ENCODE measurements at regions not wholly inside any gene's neighbourhood (a gene's known extent, or its start where the extent isn't known, plus 50 kb on each side); places are given as distances from the start of the nearest gene placed in this dataset.

DNA sequence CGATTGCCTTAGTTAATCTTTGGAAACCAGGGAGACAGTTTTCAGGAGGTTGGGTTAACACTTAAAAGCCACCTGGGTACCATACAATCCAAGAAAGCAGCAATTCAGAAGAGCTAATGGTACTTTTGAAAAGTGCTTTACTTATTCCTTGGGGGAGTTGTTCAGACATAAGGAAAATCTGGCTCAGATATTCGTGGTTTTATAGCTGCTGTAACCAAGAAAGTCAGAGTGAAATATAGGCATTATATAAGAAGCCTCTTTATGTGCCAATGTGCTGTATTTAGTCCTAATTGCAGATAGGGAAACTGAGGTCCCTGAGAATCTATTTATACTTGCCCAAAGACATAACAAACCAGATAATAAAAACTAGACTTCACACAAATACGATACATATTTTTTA, 387.5 kb downstream of the COG6 start:
- Histone ChIP-seq H3K9me3 (no peaks in the 10 kb centered on the region), H3K4me3 (no peak overlapping the region), H3K27ac (no peak overlapping the region), H3K36me3 (no peaks in the 10 kb centered on the region), H3K4me1 (no peaks in the 10 kb centered on the region), H3K27me3 (peaks cover 0 to 4% of the 10 kb centered on the region in 2 donors)
- 65% methylated on average over 3 of the region's 3 CpGs for WGBS (ENCODE audit: insufficient coverage, low coverage, low lambda C conversion rate, missing lambda C conversion rate)
- no peak for DNase-seq
- no peak for ATAC-seq
- no peak for TF ChIP-seq CTCF (IDR thresholded peaks at IDR 0.05)
- no peak for TF ChIP-seq POLR2A (IDR thresholded peaks at IDR 0.05)
- intact Hi-C loops (cut with DNase I): no loop called here

- no peak for ATAC-seq
- no peaks in the 10 kb centered on the region for H3K4me1 ChIP-seq
- no peak overlapping the region for H3K4me3 ChIP-seq
- no peaks in the 10 kb centered on the region for H3K9me3 ChIP-seq
- 71% methylated on average over 3 of the region's 3 CpGs for WGBS (ENCODE audit: insufficient coverage, low coverage, low lambda C conversion rate, missing lambda C conversion rate)
- no peak for DNase-seq
- H3K27me3 ChIP-seq: peaks cover 0 to 4% of the 10 kb centered on the region in 2 donors
- intact Hi-C loops (cut with DNase I): no loop called here
- no peak for TF ChIP-seq POLR2A (IDR thresholded peaks at IDR 0.05)
- no peak for TF ChIP-seq CTCF (IDR thresholded peaks at IDR 0.05)
- no peak overlapping the region for H3K27ac ChIP-seq
- no peaks in the 10 kb centered on the region for H3K36me3 ChIP-seq
Measured at GRCh38 chr13:40043764-40044163, 388.3 kb downstream of the COG6 start.

DNA sequence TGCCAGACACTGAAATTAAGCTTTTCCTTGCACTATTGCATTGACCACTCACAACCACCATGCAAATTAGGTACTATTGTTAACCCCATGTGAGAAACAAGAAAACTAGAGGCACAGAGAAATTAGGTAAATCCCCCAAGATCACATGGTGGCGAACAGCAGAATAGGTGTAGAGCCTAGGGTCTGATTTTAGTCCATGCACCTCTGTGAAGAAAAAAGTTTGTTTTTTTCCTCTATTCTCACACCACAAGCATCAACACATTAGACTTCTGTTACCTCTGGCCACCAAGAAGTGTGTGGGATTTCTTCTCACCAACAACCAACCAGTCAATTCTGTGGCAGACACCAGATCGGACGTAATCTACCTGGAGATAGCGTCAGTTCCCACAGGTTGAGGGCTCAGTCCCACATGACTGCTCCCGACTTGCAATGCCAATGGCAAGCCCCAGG, 391.9 kb downstream of the COG6 start:
- no peaks in the 10 kb centered on the region for H3K4me1 ChIP-seq
- TF ChIP-seq CTCF (IDR thresholded peaks at IDR 0.05): no peak
- no peak for TF ChIP-seq POLR2A (IDR thresholded peaks at IDR 0.05)
- intact Hi-C loops (cut with DNase I): no loop called here
- ATAC-seq (no peak), DNase-seq (no peak)
- no peak overlapping the region for H3K4me3 ChIP-seq
- no peaks in the 10 kb centered on the region for H3K36me3 ChIP-seq
- H3K9me3 ChIP-seq: no peaks in the 10 kb centered on the region
- no peak overlapping the region for H3K27ac ChIP-seq
- H3K27me3 ChIP-seq: peaks cover 0 to 4% of the 10 kb centered on the region in 2 donors
- WGBS (ENCODE audit: insufficient coverage, low coverage, low lambda C conversion rate, missing lambda C conversion rate): 91% methylated on average over 4 of the region's 5 CpGs

- 65% methylated on average over 4 of the region's 5 CpGs for WGBS (ENCODE audit: insufficient coverage, low coverage, low lambda C conversion rate, missing lambda C conversion rate)
- Histone ChIP-seq H3K4me1 (no peaks in the 10 kb centered on the region), H3K27ac (no peak overlapping the region), H3K36me3 (no peaks in the 10 kb centered on the region), H3K27me3 (peaks cover 0 to 4% of the 10 kb centered on the region in 2 donors), H3K4me3 (no peak overlapping the region), H3K9me3 (no peaks in the 10 kb centered on the region)
- DNase-seq: no peak
- intact Hi-C loops (cut with DNase I): no loop called here
- no peak for ATAC-seq
- TF ChIP-seq POLR2A (IDR thresholded peaks at IDR 0.05): no peak
- TF ChIP-seq CTCF (IDR thresholded peaks at IDR 0.05): no peak
Measured at GRCh38 chr13:40048551-40048950, 393.1 kb downstream of the COG6 start.

GRCh38 chr13:40052954-40053353, 397.5 kb downstream of the COG6 start:
- no peak for DNase-seq
- Histone ChIP-seq H3K4me3 (no peak overlapping the region), H3K36me3 (no peaks in the 10 kb centered on the region), H3K9me3 (no peaks in the 10 kb centered on the region), H3K27me3 (no peaks in the 10 kb centered on the region), H3K27ac (no peak overlapping the region), H3K4me1 (no peaks in the 10 kb centered on the region)
- intact Hi-C loops (cut with DNase I): no loop called here
- TF ChIP-seq POLR2A (IDR thresholded peaks at IDR 0.05): no peak
- TF ChIP-seq CTCF (IDR thresholded peaks at IDR 0.05): no peak
- ATAC-seq: no peak

Data from right lobe of liver (tissue), 6 donors.